H1 (cell line): ENCODE measurements at regions not wholly inside any gene's neighbourhood (a gene's known extent, or its start where the extent isn't known, plus 50 kb on each side); places are given as distances from the start of the nearest gene placed in this dataset.

Experiments
- CTCF ChIA-PET: fragments of 300-600 bp; sonication (Branson Sonifier 250); formaldehyde crosslinking; loops from one replicate; lab custom pipeline; 2021; ENCODE audit not compliant: partially characterized antibody; lab: Charles Lee
- POLR2A ChIA-PET: fragments of 300-600 bp; sonication (Branson Sonifier 250); formaldehyde crosslinking; loops from one replicate; lab custom pipeline; 2021; ENCODE audit warnings: inconsistent platforms; ENCODE audit not compliant: partially characterized antibody; lab: Charles Lee
- DNase-seq, 2 experiments: peaks; one replicate each; pipeline versions ENCODE4 v3.0.0 to v3.0.0-alpha.2; 2010 to 2022; ENCODE audit warnings: low spot score in 2 of 2, low read depth in 1 of 2, mixed read lengths in 1 of 2
- FAIRE-seq: peaks from 2 replicates; lab custom pipeline; 2011; peaks lifted over from hg19 to GRCh38; lab: Jason Lieb, UNC
- H2AFZ ChIP-seq: 2 replicates; pipeline ENCODE4 v1.8.1; 2012; ENCODE audit warnings: low read length, inconsistent platforms
- H2AK5ac ChIP-seq: 2 replicates; pipeline ENCODE4 v1.6.1; 2013; ENCODE audit warnings: low read depth, low read length
- H2BK120ac ChIP-seq: replicated peaks from 2 replicates; pipeline ENCODE3; 2013; ENCODE audit warnings: low read depth, low read length, inconsistent platforms
- H2BK12ac ChIP-seq: 2 replicates; pipeline ENCODE4 v1.6.1; 2013; ENCODE audit warnings: low read depth, low read length
- H2BK15ac ChIP-seq: 2 replicates; pipeline ENCODE4 v1.6.1; 2013; ENCODE audit warnings: low read length
- H2BK20ac ChIP-seq: 2 replicates; pipeline ENCODE4 v1.6.1; 2013; ENCODE audit warnings: low read length
- H2BK5ac ChIP-seq: 2 replicates; pipeline ENCODE4 v1.6.1; 2013; ENCODE audit warnings: low read depth, low read length
- H3K14ac ChIP-seq: 2 replicates; pipeline ENCODE4 v1.6.1; 2013; ENCODE audit warnings: inconsistent platforms; ENCODE audit not compliant: insufficient read length
- H3K18ac ChIP-seq: 2 replicates; pipeline ENCODE4 v1.6.1; 2013; ENCODE audit warnings: low read length; ENCODE audit errors: extremely low read depth
- H3K23ac ChIP-seq: 2 replicates; pipeline ENCODE4 v1.6.1; 2013; ENCODE audit warnings: inconsistent platforms; ENCODE audit not compliant: insufficient read length
- H3K23me2 ChIP-seq: 2 replicates; pipeline ENCODE4 v1.6.1; 2013; ENCODE audit warnings: low read depth, low read length
- H3K27ac ChIP-seq: 2 replicates; pipeline ENCODE4 v1.6.1; 2011; ENCODE audit warnings: low read depth, low read length, inconsistent platforms
- H3K27me3 ChIP-seq, 4 experiments: replicated peaks in 1 of 4; 1 replicate in 1 of 4; 2 replicates in 3 of 4; pipeline versions ENCODE4 v1.6.1 to v1.8.1; 2011 to 2013; ENCODE audit warnings: low read length in 3 of 4, mild to moderate bottlenecking in 3 of 4, inconsistent platforms in 2 of 4, mixed read lengths in 2 of 4, moderate library complexity in 1 of 4; ENCODE audit not compliant: control insufficient read depth in 3 of 4, insufficient read depth in 3 of 4; ENCODE audit errors: extremely low read depth in 1 of 4
- H3K36me3 ChIP-seq, 4 experiments: 2 replicates each; pipeline versions ENCODE4 v1.6.1 to v1.8.1; 2011 to 2013; ENCODE audit warnings: mild to moderate bottlenecking in 4 of 4, low read length in 3 of 4, moderate library complexity in 2 of 4, control low read depth in 1 of 4, inconsistent platforms in 1 of 4; ENCODE audit not compliant: insufficient read depth in 4 of 4, control insufficient read depth in 2 of 4
- H3K4ac ChIP-seq: replicated peaks from 2 replicates; pipeline ENCODE3; 2013; ENCODE audit warnings: low read length, low read depth, mixed read lengths, inconsistent platforms; ENCODE audit not compliant: insufficient read length
- H3K4me1 ChIP-seq, 4 experiments: replicated peaks in 1 of 4; 1 replicate in 1 of 4; 2 replicates in 3 of 4; pipeline versions ENCODE4 v1.6.1 to v1.8.1; 2011 to 2013; ENCODE audit warnings: low read length in 3 of 4, inconsistent platforms in 2 of 4, mixed read lengths in 1 of 4; ENCODE audit not compliant: insufficient read depth in 4 of 4, control insufficient read depth in 3 of 4
- H3K4me2 ChIP-seq, 2 experiments: 2 replicates each; pipeline versions ENCODE4 v1.6.1 to v1.8.1; 2011 to 2013; ENCODE audit warnings: low read depth in 2 of 2, low read length in 2 of 2, control low read depth in 1 of 2, inconsistent platforms in 1 of 2, mild to moderate bottlenecking in 1 of 2; ENCODE audit not compliant: insufficient read depth in 1 of 2
- H3K4me3 ChIP-seq, 4 experiments: fragments of 200-600, 300-600 bp in 1 of 4; sonication (generic), shearing (Covaris generic), sonication (Bioruptor Twin) in 1 of 4; 2 replicates each; pipeline versions ENCODE4 v1.5.1 to v1.8.1; 2011 to 2016; ENCODE audit warnings: low read length in 4 of 4, low read depth in 3 of 4, control low read depth in 2 of 4, inconsistent platforms in 2 of 4, mild to moderate bottlenecking in 2 of 4, mixed read lengths in 1 of 4, moderate library complexity in 1 of 4; ENCODE audit not compliant: insufficient read depth in 2 of 4; ENCODE audit errors: extremely low read depth in 1 of 4
- H3K56ac ChIP-seq: replicated peaks from 2 replicates; pipeline ENCODE3; 2013; ENCODE audit warnings: low read depth, mild to moderate bottlenecking, mixed read lengths, low read length, inconsistent platforms; ENCODE audit not compliant: insufficient read length
- H3K79me1 ChIP-seq: 2 replicates; pipeline ENCODE4 v1.6.1; 2013; ENCODE audit warnings: low read depth, low read length, control low read depth
- H3K79me2 ChIP-seq, 2 experiments: 2 replicates each; pipeline versions ENCODE4 v1.6.1 to v1.8.1; 2012 to 2013; ENCODE audit warnings: low read length in 2 of 2, mild to moderate bottlenecking in 2 of 2, inconsistent platforms in 1 of 2; ENCODE audit not compliant: insufficient read depth in 2 of 2, control insufficient read depth in 1 of 2
- H3K9ac ChIP-seq, 4 experiments: replicated peaks in 1 of 4; 1 replicate in 1 of 4; 2 replicates in 3 of 4; pipeline versions ENCODE4 v1.6.1 to v1.8.1; 2011 to 2013; ENCODE audit warnings: low read depth in 3 of 4, low read length in 3 of 4, control low read depth in 2 of 4, mild to moderate bottlenecking in 2 of 4, moderate library complexity in 2 of 4, inconsistent platforms in 1 of 4; ENCODE audit errors: extremely low read depth in 1 of 4
- H3K9me3 ChIP-seq, 2 experiments: 2 replicates each; pipeline versions ENCODE4 v1.6.1 to v1.8.1; 2012 to 2013; ENCODE audit warnings: mild to moderate bottlenecking in 2 of 2, moderate library complexity in 2 of 2, control low read depth in 1 of 2, inconsistent platforms in 1 of 2, low read depth in 1 of 2, low read length in 1 of 2, mixed read lengths in 1 of 2; ENCODE audit not compliant: insufficient read depth in 2 of 2
- H4K20me1 ChIP-seq, 2 experiments: replicated peaks in 1 of 2; 2 replicates each; pipeline versions ENCODE3 to v1.8.1; 2011 to 2013; ENCODE audit warnings: inconsistent platforms in 2 of 2, low read length in 2 of 2, mild to moderate bottlenecking in 1 of 2; ENCODE audit not compliant: insufficient read depth in 2 of 2, control insufficient read depth in 1 of 2
- H4K5ac ChIP-seq: 2 replicates; pipeline ENCODE4 v1.6.1; 2013; ENCODE audit warnings: low read length, low read depth, mixed read lengths, inconsistent platforms; ENCODE audit not compliant: insufficient read length
- H4K8ac ChIP-seq: 2 replicates; pipeline ENCODE4 v1.8.0; 2013; ENCODE audit warnings: mild to moderate bottlenecking, moderate library complexity, low read length, inconsistent platforms; ENCODE audit not compliant: insufficient read depth; ENCODE audit errors: extremely low read depth
- H4K91ac ChIP-seq: replicated peaks from 2 replicates; pipeline ENCODE3; 2013; ENCODE audit warnings: low read length, mixed read lengths, inconsistent platforms; ENCODE audit not compliant: insufficient read length
- CBX5 ChIP-seq: fragments of 300-800, 300-1000 bp; sonication (generic); IDR thresholded peaks from 2 replicates; pipeline ENCODE4 v1.7.1; 2016; ENCODE audit warnings: antibody characterized with exemption, low read length, low read depth
- EP300 ChIP-seq, 2 experiments: IDR thresholded peaks; 1 replicate in 1 of 2; 2 replicates in 1 of 2; pipeline ENCODE4 v1.6.1; 2011 to 2012; ENCODE audit warnings: low read depth in 2 of 2, low read length in 2 of 2, mild to moderate bottlenecking in 2 of 2, borderline replicate concordance in 1 of 2, inconsistent platforms in 1 of 2, moderate library complexity in 1 of 2
- NRF1 ChIP-seq: IDR thresholded peaks from 2 replicates; pipeline ENCODE4 v1.6.1; 2011; ENCODE audit warnings: mild to moderate bottlenecking, low read depth, low read length, improper control_type of control experiment
- PHF8 ChIP-seq: fragments of 200-600 bp; sonication (generic); conservative IDR thresholded peaks from 2 replicates; pipeline ENCODE4 v1.7.1; 2012; ENCODE audit warnings: low read depth, mild to moderate bottlenecking, inconsistent platforms, low read length, moderate library complexity
- RAD21 ChIP-seq, 2 experiments: IDR thresholded peaks in 1 of 2; conservative IDR thresholded peaks in 1 of 2; 2 replicates each; pipeline ENCODE4 v1.6.1; 2011; ENCODE audit warnings: low read depth in 2 of 2, low read length in 2 of 2, improper control_type of control experiment in 1 of 2, inconsistent platforms in 1 of 2, mild to moderate bottlenecking in 1 of 2, moderate library complexity in 1 of 2
- RFX5 ChIP-seq: IDR thresholded peaks from 2 replicates; pipeline ENCODE4 v1.6.1; 2011; ENCODE audit warnings: low read depth, low read length, improper control_type of control experiment, borderline replicate concordance
- SIRT6 ChIP-seq: IDR thresholded peaks from one replicate; pipeline ENCODE4 v1.7.1; 2012; ENCODE audit warnings: low read length, inconsistent platforms
- SIX5 ChIP-seq: IDR thresholded peaks from 2 replicates; pipeline ENCODE4 v1.6.1; 2011; ENCODE audit warnings: mild to moderate bottlenecking, low read depth, low read length
- SP1 ChIP-seq: IDR thresholded peaks from 2 replicates; pipeline ENCODE4 v1.6.1; 2011; ENCODE audit warnings: low read depth, low read length
- YY1 ChIP-seq: IDR thresholded peaks from 2 replicates; pipeline ENCODE4 v1.6.1; 2011; ENCODE audit warnings: low read depth, mild to moderate bottlenecking, low read length
- WGBS, 2 experiments: shearing (Covaris generic) in 1 of 2; methylation state at CpG; one replicate each; pipeline versions ENCODE4 v1.1.6 to v1.1.7; 2013 to 2015; ENCODE audit warnings: low lambda C conversion rate in 2 of 2, mixed read lengths in 2 of 2, inconsistent platforms in 1 of 2, low coverage in 1 of 2, missing lambda C conversion rate in 1 of 2; ENCODE audit not compliant: insufficient replicate concordance in 2 of 2, insufficient coverage in 1 of 2, insufficient read length in 1 of 2; ENCODE audit errors: extremely low coverage in 1 of 2, missing lambda C conversion rate in 1 of 2; 5-methylcytosine and 5-hydroxymethylcytosine counted together
- TF ChIP-seq, protein P1 (sequence below): IDR thresholded peaks from 2 replicates; pipeline ENCODE4 v1.6.1; 2012; ENCODE audit warnings: inconsistent platforms
- TF ChIP-seq, protein P2 (sequence below): IDR thresholded peaks from 2 replicates; pipeline ENCODE4 v1.6.1; 2011; ENCODE audit warnings: low read length, improper control_type of control experiment
- TF ChIP-seq, protein P3 (sequence below): IDR thresholded peaks from 2 replicates; pipeline ENCODE4 v1.6.1; 2012; ENCODE audit warnings: inconsistent platforms

DNA sequence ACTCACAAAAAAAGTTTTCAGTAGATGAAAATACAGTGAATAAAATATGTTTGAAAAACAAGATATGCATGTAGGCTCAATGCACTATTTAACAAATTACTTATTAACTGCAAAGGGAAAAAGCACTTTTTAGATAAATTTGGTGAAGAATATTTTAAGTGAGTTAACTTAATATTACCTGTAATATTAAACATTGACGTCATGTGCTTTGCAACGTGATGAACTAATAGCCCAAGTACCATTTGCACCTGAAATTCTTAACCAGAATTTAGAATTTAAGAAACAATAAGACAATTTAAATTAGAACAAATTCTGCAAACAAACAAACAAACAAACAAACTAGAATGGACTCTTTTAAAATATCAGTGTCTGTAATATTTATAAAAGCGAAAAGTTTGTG lies 659.0 kb upstream of the NOVA1 start:
- Histone ChIP-seq H3K9me3 (no peaks in the 10 kb centered on the region; a peak in 1 of 4 replicates), H3K27me3 (no peaks in the 10 kb centered on the region), H4K20me1 (no peaks in the 10 kb centered on the region), H4K5ac (no peak overlapping the region), H2BK15ac (no peak overlapping the region), H3K79me1 (no peaks in the 10 kb centered on the region), H3K4me1 (no peaks in the 10 kb centered on the region), H3K23me2 (no peaks in the 10 kb centered on the region; the same call in 1 of the 2 replicates), H2BK5ac (no peak overlapping the region), H2AFZ (no peak overlapping the region), H2BK12ac (no peak overlapping the region), H3K4me2 (no peak overlapping the region), H2AK5ac (no peak overlapping the region), H3K27ac (no peak overlapping the region), H2BK120ac (no peak overlapping the region), H3K4ac (no peak overlapping the region), H3K18ac (no peak overlapping the region), H3K56ac (no peak overlapping the region), H3K9ac (no peak overlapping the region), H4K91ac (no peak overlapping the region), H4K8ac (no peak overlapping the region), H3K23ac (no peak overlapping the region), H3K36me3 (no peaks in the 10 kb centered on the region), H3K14ac (no peak overlapping the region), H3K4me3 (no peak overlapping the region), H3K79me2 (no peaks in the 10 kb centered on the region), H2BK20ac (no peak overlapping the region)
- DNase-seq: no peak
- CTCF ChIA-PET: no interaction called here
- WGBS, 2 experiments: 83% methylated on average over 3 of the region's 3 CpGs; no CpG with 5 or more reads in 1 of the 2 experiments
- FAIRE-seq: no peak
- POLR2A ChIA-PET: no interaction called here
- TF ChIP-seq, protein P1, sequence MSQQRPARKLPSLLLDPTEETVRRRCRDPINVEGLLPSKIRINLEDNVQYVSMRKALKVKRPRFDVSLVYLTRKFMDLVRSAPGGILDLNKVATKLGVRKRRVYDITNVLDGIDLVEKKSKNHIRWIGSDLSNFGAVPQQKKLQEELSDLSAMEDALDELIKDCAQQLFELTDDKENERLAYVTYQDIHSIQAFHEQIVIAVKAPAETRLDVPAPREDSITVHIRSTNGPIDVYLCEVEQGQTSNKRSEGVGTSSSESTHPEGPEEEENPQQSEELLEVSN: no peak
- no peak for TF ChIP-seq PHF8
- TF ChIP-seq EP300 (IDR thresholded peaks at IDR 0.05; ENCODE audit: borderline replicate concordance in 1 of 2, low read depth in 2 of 2, low read length in 2 of 2): no peak
- TF ChIP-seq SIX5: no peak
- TF ChIP-seq YY1: no peak
- no peak for TF ChIP-seq RAD21 (IDR thresholded peaks at IDR 0.05 in 1 of 2, conservative IDR thresholded peaks at IDR 0.05 in 1 of 2; ENCODE audit: low read depth in 2 of 2, low read length in 2 of 2)
- no peak for TF ChIP-seq SP1
- no peak for TF ChIP-seq CBX5
- no peak for TF ChIP-seq RFX5
- TF ChIP-seq SIRT6: no peak
- no peak for TF ChIP-seq NRF1
- TF ChIP-seq, protein P2, sequence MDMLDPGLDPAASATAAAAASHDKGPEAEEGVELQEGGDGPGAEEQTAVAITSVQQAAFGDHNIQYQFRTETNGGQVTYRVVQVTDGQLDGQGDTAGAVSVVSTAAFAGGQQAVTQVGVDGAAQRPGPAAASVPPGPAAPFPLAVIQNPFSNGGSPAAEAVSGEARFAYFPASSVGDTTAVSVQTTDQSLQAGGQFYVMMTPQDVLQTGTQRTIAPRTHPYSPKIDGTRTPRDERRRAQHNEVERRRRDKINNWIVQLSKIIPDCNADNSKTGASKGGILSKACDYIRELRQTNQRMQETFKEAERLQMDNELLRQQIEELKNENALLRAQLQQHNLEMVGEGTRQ: no peak
- TF ChIP-seq, protein P3, sequence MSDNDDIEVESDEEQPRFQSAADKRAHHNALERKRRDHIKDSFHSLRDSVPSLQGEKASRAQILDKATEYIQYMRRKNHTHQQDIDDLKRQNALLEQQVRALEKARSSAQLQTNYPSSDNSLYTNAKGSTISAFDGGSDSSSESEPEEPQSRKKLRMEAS: no peak
